ENCODE measurements at regions not wholly inside any gene's neighbourhood (a gene's known extent, or its start where the extent isn't known, plus 50 kb on each side); places are given as distances from the start of the nearest gene placed in this dataset.

- no peak for DNase-seq
Observed at GRCh38 chr2:71800851-71801250, 346.8 kb downstream of the CYP26B1 start.

GRCh38 chr2:71800106-71800809 lies 346.9 kb downstream of the DYSF start:
- no peak for DNase-seq

GRCh38 chr2:71799013-71799575 lies 345.7 kb downstream of the DYSF start:
- DNase-seq, result no peak

GRCh38 chr2:71798266-71799012 lies 345.1 kb downstream of the DYSF start:
- DNase-seq, result no peak

GRCh38 chr2:71797035-71797810 lies 343.9 kb downstream of the DYSF start:
- DNase-seq, result no peak

GRCh38 chr2:71796174-71796593 lies 342.8 kb downstream of the DYSF start:
- no peak for DNase-seq

GRCh38 chr2:71795486-71795885 lies 342.1 kb downstream of the DYSF start:
- no peak for DNase-seq

- DNase-seq, result no peak
Observed at GRCh38 chr2:71794611-71795010, 341.2 kb downstream of the DYSF start.

- no peak for DNase-seq
Observed at GRCh38 chr2:71793926-71794325, 340.6 kb downstream of the DYSF start.

- DNase-seq, result no peak
Observed at GRCh38 chr2:71792926-71793761, 339.8 kb downstream of the DYSF start.

- DNase-seq, result no peak
Observed at GRCh38 chr2:71791501-71792135, 338.3 kb downstream of the DYSF start.

GRCh38 chr2:71791061-71791450 lies 337.7 kb downstream of the DYSF start:
- DNase-seq, result no peak

GRCh38 chr2:71790226-71791060 lies 337.1 kb downstream of the DYSF start:
- no peak for DNase-seq

- DNase-seq, result no peak
Observed at GRCh38 chr2:71789556-71790204, 336.3 kb downstream of the DYSF start.

GRCh38 chr2:71788601-71789240 lies 335.4 kb downstream of the DYSF start:
- DNase-seq, result no peak

- no peak for DNase-seq
Observed at GRCh38 chr2:71788186-71788525, 334.8 kb downstream of the DYSF start.

GRCh38 chr2:71787476-71788185 lies 334.3 kb downstream of the DYSF start:
- no peak for DNase-seq

GRCh38 chr2:71787108-71787415 lies 333.7 kb downstream of the DYSF start:
- no peak for DNase-seq

GRCh38 chr2:71786291-71787107 lies 333.1 kb downstream of the DYSF start:
- DNase-seq, result no peak

All from DMS153 (cell line).